ENCODE measurements at regions not wholly inside any gene's neighbourhood (a gene's known extent, or its start where the extent isn't known, plus 50 kb on each side); places are given as distances from the start of the nearest gene placed in this dataset.

GRCh38 chr9:89911721-89912604, 307.2 kb downstream of the GADD45G start:
- BruUV-seq (replicated peaks), result no TSS peak
- H3K4me3 Mint-ChIP-seq (ENCODE audit: unreplicated experiment), result no peak overlapping the region
- ChIA-PET POLR2A (no interaction called here), CTCF (interaction anchor here (0.6 kb wide), 2 partner anchors 17 to 314 kb away, joined by 3 to 5 read pairs; no protein-coding TSS in a partner anchor)
- H3K4me1 Mint-ChIP-seq (ENCODE audit: insufficient read depth, unreplicated experiment), result no peaks in the 10 kb centered on the region
- DNase-seq (ENCODE audit: unreplicated experiment), result no peak
- H3K9me3 Mint-ChIP-seq (ENCODE audit: unreplicated experiment), result no peaks in the 10 kb centered on the region
- H3K27ac Mint-ChIP-seq (ENCODE audit: low read depth, unreplicated experiment), result no peak overlapping the region
- intact Hi-C loops (cut with micrococcal nuclease), result no loop called here
- TF ChIP-seq CTCF (IDR thresholded peaks at IDR 0.05; ENCODE audit: unreplicated experiment), result no peak
- H3K36me3 Mint-ChIP-seq (ENCODE audit: insufficient read depth, unreplicated experiment), result no peaks in the 10 kb centered on the region
- peaks cover 23% of the 10 kb centered on the region for H3K27me3 Mint-ChIP-seq (ENCODE audit: insufficient read depth, unreplicated experiment)

- TF ChIP-seq CTCF (IDR thresholded peaks at IDR 0.05; ENCODE audit: unreplicated experiment), result no peak
- intact Hi-C loops (cut with micrococcal nuclease), result no loop called here
- no peak overlapping the region for H3K4me3 Mint-ChIP-seq (ENCODE audit: unreplicated experiment)
- H3K9me3 Mint-ChIP-seq (ENCODE audit: unreplicated experiment), result no peaks in the 10 kb centered on the region
- BruUV-seq (replicated peaks), result no TSS peak
- H3K27me3 Mint-ChIP-seq (ENCODE audit: insufficient read depth, unreplicated experiment), result peaks cover 17% of the 10 kb centered on the region
- CTCF ChIA-PET, result interaction anchor here (0.6 kb wide), 2 partner anchors 17 to 315 kb away, joined by 3 to 5 read pairs; no protein-coding TSS in a partner anchor
- H3K4me1 Mint-ChIP-seq (ENCODE audit: insufficient read depth, unreplicated experiment), result no peaks in the 10 kb centered on the region
- no peaks in the 10 kb centered on the region for H3K36me3 Mint-ChIP-seq (ENCODE audit: insufficient read depth, unreplicated experiment)
- no peak overlapping the region for H3K27ac Mint-ChIP-seq (ENCODE audit: low read depth, unreplicated experiment)
- POLR2A ChIA-PET, result no interaction called here
- no peak for DNase-seq (ENCODE audit: unreplicated experiment)
Measured at GRCh38 chr9:89912605-89912953, 307.8 kb downstream of the GADD45G start.

- TF ChIP-seq CTCF (IDR thresholded peaks at IDR 0.05; ENCODE audit: unreplicated experiment), result no peak
- no peak for DNase-seq (ENCODE audit: unreplicated experiment)
- Mint-ChIP-seq H3K36me3 (ENCODE audit: insufficient read depth, unreplicated experiment) (no peaks in the 10 kb centered on the region), H3K27ac (ENCODE audit: low read depth, unreplicated experiment) (no peak overlapping the region), H3K9me3 (ENCODE audit: unreplicated experiment) (no peaks in the 10 kb centered on the region), H3K4me1 (ENCODE audit: insufficient read depth, unreplicated experiment) (peaks cover 5% of the 10 kb centered on the region), H3K4me3 (ENCODE audit: unreplicated experiment) (no peak overlapping the region), H3K27me3 (ENCODE audit: insufficient read depth, unreplicated experiment) (peaks cover 20% of the 10 kb centered on the region)
- ChIA-PET CTCF (interaction anchor here (0.9 to 1.6 kb wide), 3 partner anchors 11 to 339 kb away, joined by 3 to 5 read pairs (median 3); no protein-coding TSS in a partner anchor), POLR2A (no interaction called here)
- BruUV-seq (replicated peaks), result no TSS peak
- intact Hi-C loops (cut with micrococcal nuclease), result loop anchor here (5.0 kb wide), 1 partner anchor 187 kb away; no protein-coding TSS in a partner anchor
Measured at GRCh38 chr9:89915187-89915586, 310.4 kb downstream of the GADD45G start.

- TF ChIP-seq CTCF (IDR thresholded peaks at IDR 0.05; ENCODE audit: unreplicated experiment), result no peak
- Mint-ChIP-seq H3K27ac (ENCODE audit: low read depth, unreplicated experiment) (no peak overlapping the region), H3K4me3 (ENCODE audit: unreplicated experiment) (no peak overlapping the region), H3K36me3 (ENCODE audit: insufficient read depth, unreplicated experiment) (no peaks in the 10 kb centered on the region), H3K4me1 (ENCODE audit: insufficient read depth, unreplicated experiment) (peaks cover 5% of the 10 kb centered on the region), H3K9me3 (ENCODE audit: unreplicated experiment) (no peaks in the 10 kb centered on the region), H3K27me3 (ENCODE audit: insufficient read depth, unreplicated experiment) (peaks cover 21% of the 10 kb centered on the region)
- intact Hi-C loops (cut with micrococcal nuclease), result loop anchor here (5.0 kb wide), 1 partner anchor 186 kb away; no protein-coding TSS in a partner anchor
- ChIA-PET POLR2A (no interaction called here), CTCF (interaction anchor here (1.4 to 1.6 kb wide), 2 partner anchors 10 to 340 kb away, joined by 3 to 5 read pairs; no protein-coding TSS in a partner anchor)
- no TSS peak for BruUV-seq (replicated peaks)
- no peak for DNase-seq (ENCODE audit: unreplicated experiment)
Measured at GRCh38 chr9:89916001-89916597, 311.3 kb downstream of the GADD45G start.

All from MCF 10A (cell line).